ENCODE measurements at regions not wholly inside any gene's neighbourhood (a gene's known extent, or its start where the extent isn't known, plus 50 kb on each side); places are given as distances from the start of the nearest gene placed in this dataset.

DNA sequence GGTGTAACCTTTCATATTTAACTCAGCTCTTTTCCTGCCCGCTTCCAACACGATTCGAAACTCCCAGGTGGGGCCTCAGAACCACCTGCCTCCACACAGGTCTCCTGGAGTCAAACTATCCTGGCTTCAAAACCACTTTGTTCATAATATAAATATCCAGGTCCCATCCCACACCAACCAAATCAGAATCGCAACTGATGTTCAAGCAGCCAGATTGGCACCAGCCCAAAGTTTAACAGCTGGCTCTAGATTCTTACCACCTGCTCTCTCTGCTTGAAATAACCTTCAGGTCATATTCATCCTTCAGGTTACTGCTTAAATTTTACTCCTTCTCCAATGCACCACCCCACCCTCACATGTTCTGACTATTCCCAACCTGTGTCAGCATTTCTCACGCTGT lies 231.4 kb upstream of the TRPM3 start:
- TF ChIP-seq, protein P1, sequence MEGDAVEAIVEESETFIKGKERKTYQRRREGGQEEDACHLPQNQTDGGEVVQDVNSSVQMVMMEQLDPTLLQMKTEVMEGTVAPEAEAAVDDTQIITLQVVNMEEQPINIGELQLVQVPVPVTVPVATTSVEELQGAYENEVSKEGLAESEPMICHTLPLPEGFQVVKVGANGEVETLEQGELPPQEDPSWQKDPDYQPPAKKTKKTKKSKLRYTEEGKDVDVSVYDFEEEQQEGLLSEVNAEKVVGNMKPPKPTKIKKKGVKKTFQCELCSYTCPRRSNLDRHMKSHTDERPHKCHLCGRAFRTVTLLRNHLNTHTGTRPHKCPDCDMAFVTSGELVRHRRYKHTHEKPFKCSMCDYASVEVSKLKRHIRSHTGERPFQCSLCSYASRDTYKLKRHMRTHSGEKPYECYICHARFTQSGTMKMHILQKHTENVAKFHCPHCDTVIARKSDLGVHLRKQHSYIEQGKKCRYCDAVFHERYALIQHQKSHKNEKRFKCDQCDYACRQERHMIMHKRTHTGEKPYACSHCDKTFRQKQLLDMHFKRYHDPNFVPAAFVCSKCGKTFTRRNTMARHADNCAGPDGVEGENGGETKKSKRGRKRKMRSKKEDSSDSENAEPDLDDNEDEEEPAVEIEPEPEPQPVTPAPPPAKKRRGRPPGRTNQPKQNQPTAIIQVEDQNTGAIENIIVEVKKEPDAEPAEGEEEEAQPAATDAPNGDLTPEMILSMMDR (IDR thresholded peaks at IDR 0.05; ENCODE audit: poor library complexity) = no peak
- TF ChIP-seq EZH2phosphoT487 (IDR thresholded peaks at IDR 0.05; ENCODE audit: low read depth, severe bottlenecking, unreplicated experiment) = no peak
- TF ChIP-seq EZH2 (IDR thresholded peaks at IDR 0.05; ENCODE audit: borderline replicate concordance) = no peak

Measured in hepatocyte (in vitro differentiated cells).